ENCODE measurements at regions not wholly inside any gene's neighbourhood (a gene's known extent, or its start where the extent isn't known, plus 50 kb on each side); places are given as distances from the start of the nearest gene placed in this dataset.

DNA sequence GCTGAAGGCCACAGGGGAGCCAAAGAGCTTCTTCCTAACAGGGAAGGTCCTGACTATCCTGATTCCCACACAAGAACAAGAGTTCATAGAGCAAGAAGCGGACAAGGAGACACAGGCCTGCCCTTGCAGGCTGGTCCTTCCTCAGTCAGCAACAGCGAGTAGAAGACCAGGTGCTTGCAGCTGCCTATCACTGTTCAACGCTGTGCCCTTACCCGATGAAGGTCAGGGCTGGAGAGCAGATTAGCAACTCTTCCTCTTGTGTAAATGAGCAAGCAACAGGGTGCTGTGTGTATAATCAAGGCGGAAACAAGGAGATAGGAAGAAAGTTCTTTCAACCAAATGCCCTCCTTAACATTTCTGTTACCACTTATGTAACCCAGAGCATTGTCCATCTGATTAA, 115.3 kb upstream of the SPACA1 start:
- TF ChIP-seq, protein P1, sequence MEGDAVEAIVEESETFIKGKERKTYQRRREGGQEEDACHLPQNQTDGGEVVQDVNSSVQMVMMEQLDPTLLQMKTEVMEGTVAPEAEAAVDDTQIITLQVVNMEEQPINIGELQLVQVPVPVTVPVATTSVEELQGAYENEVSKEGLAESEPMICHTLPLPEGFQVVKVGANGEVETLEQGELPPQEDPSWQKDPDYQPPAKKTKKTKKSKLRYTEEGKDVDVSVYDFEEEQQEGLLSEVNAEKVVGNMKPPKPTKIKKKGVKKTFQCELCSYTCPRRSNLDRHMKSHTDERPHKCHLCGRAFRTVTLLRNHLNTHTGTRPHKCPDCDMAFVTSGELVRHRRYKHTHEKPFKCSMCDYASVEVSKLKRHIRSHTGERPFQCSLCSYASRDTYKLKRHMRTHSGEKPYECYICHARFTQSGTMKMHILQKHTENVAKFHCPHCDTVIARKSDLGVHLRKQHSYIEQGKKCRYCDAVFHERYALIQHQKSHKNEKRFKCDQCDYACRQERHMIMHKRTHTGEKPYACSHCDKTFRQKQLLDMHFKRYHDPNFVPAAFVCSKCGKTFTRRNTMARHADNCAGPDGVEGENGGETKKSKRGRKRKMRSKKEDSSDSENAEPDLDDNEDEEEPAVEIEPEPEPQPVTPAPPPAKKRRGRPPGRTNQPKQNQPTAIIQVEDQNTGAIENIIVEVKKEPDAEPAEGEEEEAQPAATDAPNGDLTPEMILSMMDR (IDR thresholded peaks at IDR 0.05) = no peak
- TF ChIP-seq POLR2A (IDR thresholded peaks at IDR 0.05) = no peak
